H1 (cell line): ENCODE measurements at regions not wholly inside any gene's neighbourhood (a gene's known extent, or its start where the extent isn't known, plus 50 kb on each side); places are given as distances from the start of the nearest gene placed in this dataset.

ENCODE experiments used
- CTCF ChIA-PET: fragments of 300-600 bp; sonication (Branson Sonifier 250); formaldehyde crosslinking; loops from one replicate; lab custom pipeline; 2021; ENCODE audit not compliant: partially characterized antibody; lab: Charles Lee
- POLR2A ChIA-PET: fragments of 300-600 bp; sonication (Branson Sonifier 250); formaldehyde crosslinking; loops from one replicate; lab custom pipeline; 2021; ENCODE audit warnings: inconsistent platforms; ENCODE audit not compliant: partially characterized antibody; lab: Charles Lee
- DNase-seq, 2 experiments: peaks; one replicate each; pipeline versions ENCODE4 v3.0.0 to v3.0.0-alpha.2; 2010 to 2022; ENCODE audit warnings: low spot score in 2 of 2, low read depth in 1 of 2, mixed read lengths in 1 of 2
- FAIRE-seq: peaks from 2 replicates; lab custom pipeline; 2011; peaks lifted over from hg19 to GRCh38; lab: Jason Lieb, UNC
- H2AFZ ChIP-seq: 2 replicates; pipeline ENCODE4 v1.8.1; 2012; ENCODE audit warnings: low read length, inconsistent platforms
- H2AK5ac ChIP-seq: 2 replicates; pipeline ENCODE4 v1.6.1; 2013; ENCODE audit warnings: low read depth, low read length
- H2BK120ac ChIP-seq: replicated peaks from 2 replicates; pipeline ENCODE3; 2013; ENCODE audit warnings: low read depth, low read length, inconsistent platforms
- H2BK12ac ChIP-seq: 2 replicates; pipeline ENCODE4 v1.6.1; 2013; ENCODE audit warnings: low read depth, low read length
- H2BK15ac ChIP-seq: 2 replicates; pipeline ENCODE4 v1.6.1; 2013; ENCODE audit warnings: low read length
- H2BK20ac ChIP-seq: 2 replicates; pipeline ENCODE4 v1.6.1; 2013; ENCODE audit warnings: low read length
- H2BK5ac ChIP-seq: 2 replicates; pipeline ENCODE4 v1.6.1; 2013; ENCODE audit warnings: low read depth, low read length
- H3K14ac ChIP-seq: 2 replicates; pipeline ENCODE4 v1.6.1; 2013; ENCODE audit warnings: inconsistent platforms; ENCODE audit not compliant: insufficient read length
- H3K18ac ChIP-seq: 2 replicates; pipeline ENCODE4 v1.6.1; 2013; ENCODE audit warnings: low read length; ENCODE audit errors: extremely low read depth
- H3K23ac ChIP-seq: 2 replicates; pipeline ENCODE4 v1.6.1; 2013; ENCODE audit warnings: inconsistent platforms; ENCODE audit not compliant: insufficient read length
- H3K23me2 ChIP-seq: 2 replicates; pipeline ENCODE4 v1.6.1; 2013; ENCODE audit warnings: low read depth, low read length
- H3K27ac ChIP-seq: 2 replicates; pipeline ENCODE4 v1.6.1; 2011; ENCODE audit warnings: low read depth, low read length, inconsistent platforms
- H3K27me3 ChIP-seq, 4 experiments: replicated peaks in 1 of 4; 1 replicate in 1 of 4; 2 replicates in 3 of 4; pipeline versions ENCODE4 v1.6.1 to v1.8.1; 2011 to 2013; ENCODE audit warnings: low read length in 3 of 4, mild to moderate bottlenecking in 3 of 4, inconsistent platforms in 2 of 4, mixed read lengths in 2 of 4, moderate library complexity in 1 of 4; ENCODE audit not compliant: control insufficient read depth in 3 of 4, insufficient read depth in 3 of 4; ENCODE audit errors: extremely low read depth in 1 of 4
- H3K36me3 ChIP-seq, 4 experiments: 2 replicates each; pipeline versions ENCODE4 v1.6.1 to v1.8.1; 2011 to 2013; ENCODE audit warnings: mild to moderate bottlenecking in 4 of 4, low read length in 3 of 4, moderate library complexity in 2 of 4, control low read depth in 1 of 4, inconsistent platforms in 1 of 4; ENCODE audit not compliant: insufficient read depth in 4 of 4, control insufficient read depth in 2 of 4
- H3K4ac ChIP-seq: replicated peaks from 2 replicates; pipeline ENCODE3; 2013; ENCODE audit warnings: low read length, low read depth, mixed read lengths, inconsistent platforms; ENCODE audit not compliant: insufficient read length
- H3K4me1 ChIP-seq, 4 experiments: replicated peaks in 1 of 4; 1 replicate in 1 of 4; 2 replicates in 3 of 4; pipeline versions ENCODE4 v1.6.1 to v1.8.1; 2011 to 2013; ENCODE audit warnings: low read length in 3 of 4, inconsistent platforms in 2 of 4, mixed read lengths in 1 of 4; ENCODE audit not compliant: insufficient read depth in 4 of 4, control insufficient read depth in 3 of 4
- H3K4me2 ChIP-seq, 2 experiments: 2 replicates each; pipeline versions ENCODE4 v1.6.1 to v1.8.1; 2011 to 2013; ENCODE audit warnings: low read depth in 2 of 2, low read length in 2 of 2, control low read depth in 1 of 2, inconsistent platforms in 1 of 2, mild to moderate bottlenecking in 1 of 2; ENCODE audit not compliant: insufficient read depth in 1 of 2
- H3K4me3 ChIP-seq, 4 experiments: fragments of 200-600, 300-600 bp in 1 of 4; sonication (generic), shearing (Covaris generic), sonication (Bioruptor Twin) in 1 of 4; 2 replicates each; pipeline versions ENCODE4 v1.5.1 to v1.8.1; 2011 to 2016; ENCODE audit warnings: low read length in 4 of 4, low read depth in 3 of 4, control low read depth in 2 of 4, inconsistent platforms in 2 of 4, mild to moderate bottlenecking in 2 of 4, mixed read lengths in 1 of 4, moderate library complexity in 1 of 4; ENCODE audit not compliant: insufficient read depth in 2 of 4; ENCODE audit errors: extremely low read depth in 1 of 4
- H3K56ac ChIP-seq: replicated peaks from 2 replicates; pipeline ENCODE3; 2013; ENCODE audit warnings: low read depth, mild to moderate bottlenecking, mixed read lengths, low read length, inconsistent platforms; ENCODE audit not compliant: insufficient read length
- H3K79me1 ChIP-seq: 2 replicates; pipeline ENCODE4 v1.6.1; 2013; ENCODE audit warnings: low read depth, low read length, control low read depth
- H3K79me2 ChIP-seq, 2 experiments: 2 replicates each; pipeline versions ENCODE4 v1.6.1 to v1.8.1; 2012 to 2013; ENCODE audit warnings: low read length in 2 of 2, mild to moderate bottlenecking in 2 of 2, inconsistent platforms in 1 of 2; ENCODE audit not compliant: insufficient read depth in 2 of 2, control insufficient read depth in 1 of 2
- H3K9ac ChIP-seq, 4 experiments: replicated peaks in 1 of 4; 1 replicate in 1 of 4; 2 replicates in 3 of 4; pipeline versions ENCODE4 v1.6.1 to v1.8.1; 2011 to 2013; ENCODE audit warnings: low read depth in 3 of 4, low read length in 3 of 4, control low read depth in 2 of 4, mild to moderate bottlenecking in 2 of 4, moderate library complexity in 2 of 4, inconsistent platforms in 1 of 4; ENCODE audit errors: extremely low read depth in 1 of 4
- H3K9me3 ChIP-seq, 2 experiments: 2 replicates each; pipeline versions ENCODE4 v1.6.1 to v1.8.1; 2012 to 2013; ENCODE audit warnings: mild to moderate bottlenecking in 2 of 2, moderate library complexity in 2 of 2, control low read depth in 1 of 2, inconsistent platforms in 1 of 2, low read depth in 1 of 2, low read length in 1 of 2, mixed read lengths in 1 of 2; ENCODE audit not compliant: insufficient read depth in 2 of 2
- H4K20me1 ChIP-seq, 2 experiments: replicated peaks in 1 of 2; 2 replicates each; pipeline versions ENCODE3 to v1.8.1; 2011 to 2013; ENCODE audit warnings: inconsistent platforms in 2 of 2, low read length in 2 of 2, mild to moderate bottlenecking in 1 of 2; ENCODE audit not compliant: insufficient read depth in 2 of 2, control insufficient read depth in 1 of 2
- H4K5ac ChIP-seq: 2 replicates; pipeline ENCODE4 v1.6.1; 2013; ENCODE audit warnings: low read length, low read depth, mixed read lengths, inconsistent platforms; ENCODE audit not compliant: insufficient read length
- H4K8ac ChIP-seq: 2 replicates; pipeline ENCODE4 v1.8.0; 2013; ENCODE audit warnings: mild to moderate bottlenecking, moderate library complexity, low read length, inconsistent platforms; ENCODE audit not compliant: insufficient read depth; ENCODE audit errors: extremely low read depth
- H4K91ac ChIP-seq: replicated peaks from 2 replicates; pipeline ENCODE3; 2013; ENCODE audit warnings: low read length, mixed read lengths, inconsistent platforms; ENCODE audit not compliant: insufficient read length
- PHF8 ChIP-seq: fragments of 200-600 bp; sonication (generic); conservative IDR thresholded peaks from 2 replicates; pipeline ENCODE4 v1.7.1; 2012; ENCODE audit warnings: low read depth, mild to moderate bottlenecking, inconsistent platforms, low read length, moderate library complexity
- POU5F1 ChIP-seq: IDR thresholded peaks from 2 replicates; pipeline ENCODE4 v1.6.1; 2011; ENCODE audit warnings: low read depth, mild to moderate bottlenecking, low read length, moderate library complexity
- SP4 ChIP-seq: IDR thresholded peaks from 2 replicates; pipeline ENCODE4 v1.6.1; 2012; ENCODE audit warnings: low read length, inconsistent platforms
- SUZ12 ChIP-seq: fragments of 200-600 bp; sonication (generic); IDR thresholded peaks from 2 replicates; pipeline ENCODE4 v1.6.1; 2012; ENCODE audit warnings: mild to moderate bottlenecking, inconsistent platforms, low read length, moderate library complexity, mixed read lengths
- TAF1 ChIP-seq: IDR thresholded peaks from 2 replicates; pipeline ENCODE4 v1.6.1; 2011; ENCODE audit warnings: mild to moderate bottlenecking, low read depth, low read length
- TCF12 ChIP-seq: IDR thresholded peaks from 2 replicates; pipeline ENCODE4 v1.6.1; 2011; ENCODE audit warnings: low read depth, mild to moderate bottlenecking, low read length
- WGBS, 2 experiments: shearing (Covaris generic) in 1 of 2; methylation state at CpG; one replicate each; pipeline versions ENCODE4 v1.1.6 to v1.1.7; 2013 to 2015; ENCODE audit warnings: low lambda C conversion rate in 2 of 2, mixed read lengths in 2 of 2, inconsistent platforms in 1 of 2, low coverage in 1 of 2, missing lambda C conversion rate in 1 of 2; ENCODE audit not compliant: insufficient replicate concordance in 2 of 2, insufficient coverage in 1 of 2, insufficient read length in 1 of 2; ENCODE audit errors: extremely low coverage in 1 of 2, missing lambda C conversion rate in 1 of 2; 5-methylcytosine and 5-hydroxymethylcytosine counted together
- TF ChIP-seq, protein P1 (sequence below): IDR thresholded peaks from 2 replicates; pipeline ENCODE4 v1.6.1; 2012; ENCODE audit warnings: low read length, inconsistent platforms
- TF ChIP-seq, protein P2 (sequence below), 3 experiments: IDR thresholded peaks; 1 replicate in 2 of 3; 2 replicates in 1 of 3; pipeline versions ENCODE4 v1.5.1 to v1.6.1; 2011; ENCODE audit warnings: low read length in 3 of 3, mild to moderate bottlenecking in 3 of 3, inconsistent platforms in 2 of 3, low read depth in 1 of 3, moderate library complexity in 1 of 3; ENCODE audit not compliant: insufficient read depth in 1 of 3; ENCODE audit errors: control extremely low read depth in 1 of 3
- TF ChIP-seq, protein P3 (sequence below): IDR thresholded peaks from 2 replicates; pipeline ENCODE4 v1.6.1; 2011; ENCODE audit warnings: low read length, improper control_type of control experiment

DNA sequence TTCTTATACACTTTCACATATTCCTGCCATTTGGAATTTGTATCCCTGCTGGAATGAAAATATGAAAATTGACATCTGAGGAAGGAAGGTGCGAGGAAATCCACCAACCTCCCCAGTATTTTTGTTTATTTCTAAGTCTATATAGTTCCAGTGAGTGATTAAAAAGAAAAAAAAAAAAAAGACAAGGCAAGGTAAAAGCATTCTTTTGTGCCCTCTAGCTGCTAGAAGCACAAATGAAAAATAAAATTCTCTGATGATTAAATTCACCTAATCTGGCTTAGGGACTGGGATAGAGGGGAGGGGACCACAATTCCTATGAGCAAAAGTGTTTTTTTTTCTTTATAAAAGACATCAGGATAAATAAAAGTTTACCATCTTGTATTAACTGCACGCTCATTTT lies 370.9 kb downstream of the NR2F2 start:
- Histone ChIP-seq H3K4me1 (peaks cover 0 to 31% (median 24%) of the 10 kb centered on the region in 4 experiments; a peak in 4 of 7 replicates), H2BK20ac (no peak overlapping the region), H2BK12ac (no peak overlapping the region), H3K4me2 (no peak overlapping the region), H3K9ac (no peak overlapping the region), H3K9me3 (no peaks in the 10 kb centered on the region), H2AK5ac (no peak overlapping the region), H3K27me3 (no peaks in the 10 kb centered on the region; a peak in 2 of 7 replicates), H2AFZ (no peak overlapping the region), H2BK15ac (no peak overlapping the region), H3K4me3 (no peak overlapping the region), H3K56ac (no peak overlapping the region), H3K14ac (no peak overlapping the region), H4K20me1 (no peaks in the 10 kb centered on the region), H4K8ac (no peak overlapping the region), H3K18ac (no peak overlapping the region), H3K79me2 (no peaks in the 10 kb centered on the region), H3K23me2 (no peaks in the 10 kb centered on the region), H2BK5ac (no peak overlapping the region), H2BK120ac (no peak overlapping the region), H4K5ac (no peak overlapping the region), H4K91ac (no peak overlapping the region), H3K27ac (no peak overlapping the region), H3K36me3 (no peaks in the 10 kb centered on the region), H3K4ac (no peak overlapping the region), H3K79me1 (no peaks in the 10 kb centered on the region), H3K23ac (no peak overlapping the region)
- CTCF ChIA-PET, result interaction anchor here (0.6 to 1.5 kb wide), 8 partner anchors 15 to 533 kb away, joined by 3 to 7 read pairs (median 3); no protein-coding TSS in a partner anchor
- FAIRE-seq (no peak), DNase-seq (no peak)
- 59% methylated on average over 2 of the region's 2 CpGs; no CpG with 5 or more reads in 1 of the 2 experiments for WGBS, 2 experiments
- POLR2A ChIA-PET, result no interaction called here
- TF ChIP-seq TCF12, result no peak
- TF ChIP-seq POU5F1, result no peak
- TF ChIP-seq, protein P1, sequence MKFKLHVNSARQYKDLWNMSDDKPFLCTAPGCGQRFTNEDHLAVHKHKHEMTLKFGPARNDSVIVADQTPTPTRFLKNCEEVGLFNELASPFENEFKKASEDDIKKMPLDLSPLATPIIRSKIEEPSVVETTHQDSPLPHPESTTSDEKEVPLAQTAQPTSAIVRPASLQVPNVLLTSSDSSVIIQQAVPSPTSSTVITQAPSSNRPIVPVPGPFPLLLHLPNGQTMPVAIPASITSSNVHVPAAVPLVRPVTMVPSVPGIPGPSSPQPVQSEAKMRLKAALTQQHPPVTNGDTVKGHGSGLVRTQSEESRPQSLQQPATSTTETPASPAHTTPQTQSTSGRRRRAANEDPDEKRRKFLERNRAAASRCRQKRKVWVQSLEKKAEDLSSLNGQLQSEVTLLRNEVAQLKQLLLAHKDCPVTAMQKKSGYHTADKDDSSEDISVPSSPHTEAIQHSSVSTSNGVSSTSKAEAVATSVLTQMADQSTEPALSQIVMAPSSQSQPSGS, result no peak
- no peak for TF ChIP-seq TAF1
- TF ChIP-seq, protein P2, sequence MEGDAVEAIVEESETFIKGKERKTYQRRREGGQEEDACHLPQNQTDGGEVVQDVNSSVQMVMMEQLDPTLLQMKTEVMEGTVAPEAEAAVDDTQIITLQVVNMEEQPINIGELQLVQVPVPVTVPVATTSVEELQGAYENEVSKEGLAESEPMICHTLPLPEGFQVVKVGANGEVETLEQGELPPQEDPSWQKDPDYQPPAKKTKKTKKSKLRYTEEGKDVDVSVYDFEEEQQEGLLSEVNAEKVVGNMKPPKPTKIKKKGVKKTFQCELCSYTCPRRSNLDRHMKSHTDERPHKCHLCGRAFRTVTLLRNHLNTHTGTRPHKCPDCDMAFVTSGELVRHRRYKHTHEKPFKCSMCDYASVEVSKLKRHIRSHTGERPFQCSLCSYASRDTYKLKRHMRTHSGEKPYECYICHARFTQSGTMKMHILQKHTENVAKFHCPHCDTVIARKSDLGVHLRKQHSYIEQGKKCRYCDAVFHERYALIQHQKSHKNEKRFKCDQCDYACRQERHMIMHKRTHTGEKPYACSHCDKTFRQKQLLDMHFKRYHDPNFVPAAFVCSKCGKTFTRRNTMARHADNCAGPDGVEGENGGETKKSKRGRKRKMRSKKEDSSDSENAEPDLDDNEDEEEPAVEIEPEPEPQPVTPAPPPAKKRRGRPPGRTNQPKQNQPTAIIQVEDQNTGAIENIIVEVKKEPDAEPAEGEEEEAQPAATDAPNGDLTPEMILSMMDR (IDR thresholded peaks at IDR 0.05; ENCODE audit: control extremely low read depth in 1 of 3, insufficient read depth in 1 of 3, low read depth in 1 of 3, low read length in 3 of 3), result no peak
- TF ChIP-seq PHF8, result no peak
- TF ChIP-seq SP4, result no peak
- TF ChIP-seq, protein P3, sequence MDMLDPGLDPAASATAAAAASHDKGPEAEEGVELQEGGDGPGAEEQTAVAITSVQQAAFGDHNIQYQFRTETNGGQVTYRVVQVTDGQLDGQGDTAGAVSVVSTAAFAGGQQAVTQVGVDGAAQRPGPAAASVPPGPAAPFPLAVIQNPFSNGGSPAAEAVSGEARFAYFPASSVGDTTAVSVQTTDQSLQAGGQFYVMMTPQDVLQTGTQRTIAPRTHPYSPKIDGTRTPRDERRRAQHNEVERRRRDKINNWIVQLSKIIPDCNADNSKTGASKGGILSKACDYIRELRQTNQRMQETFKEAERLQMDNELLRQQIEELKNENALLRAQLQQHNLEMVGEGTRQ, result no peak
- TF ChIP-seq SUZ12, result no peak
